Amygdala (tissue), 56 donors: ENCODE measurements at regions not wholly inside any gene's neighbourhood (a gene's known extent, or its start where the extent isn't known, plus 50 kb on each side); places are given as distances from the start of the nearest gene placed in this dataset.

Experiments
- DNase-seq, 56 donors: peaks; one replicate each; lab custom pipeline; 2025; lab: John Stamatoyannopoulos, UW

GRCh38 chr4:152039691-152040090, 278.9 kb upstream of the GATB start:
- no peak for DNase-seq

DNA sequence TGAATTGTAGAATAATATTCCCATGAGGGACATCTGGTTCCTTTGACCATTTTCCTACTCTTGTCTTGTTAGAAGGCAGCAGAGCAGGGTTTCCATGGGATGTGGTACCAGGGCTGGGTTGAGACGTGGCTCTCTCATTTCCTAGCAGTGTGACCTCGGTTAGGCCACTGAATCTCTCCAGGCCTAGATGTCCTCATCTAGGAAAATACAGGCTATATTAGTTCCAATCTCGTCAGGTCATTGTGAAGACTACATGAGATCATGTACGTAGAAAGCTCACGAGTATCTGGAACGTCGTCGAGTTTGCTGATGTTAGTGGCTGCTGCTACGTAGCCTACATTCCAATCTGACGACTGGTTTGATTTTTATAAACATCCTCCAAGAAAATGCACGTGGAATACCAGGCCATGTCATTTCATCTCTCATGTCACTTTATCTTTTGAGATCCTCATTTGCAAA, 278.2 kb upstream of the GATB start:
- no peak for DNase-seq

GRCh38 chr4:152038238-152038637, 277.4 kb upstream of the GATB start:
- DNase-seq: no peak

GRCh38 chr4:152037435-152037834, 276.6 kb upstream of the GATB start:
- DNase-seq: no peak

GRCh38 chr4:152033621-152034020, 272.8 kb upstream of the GATB start:
- no peak for DNase-seq

DNA sequence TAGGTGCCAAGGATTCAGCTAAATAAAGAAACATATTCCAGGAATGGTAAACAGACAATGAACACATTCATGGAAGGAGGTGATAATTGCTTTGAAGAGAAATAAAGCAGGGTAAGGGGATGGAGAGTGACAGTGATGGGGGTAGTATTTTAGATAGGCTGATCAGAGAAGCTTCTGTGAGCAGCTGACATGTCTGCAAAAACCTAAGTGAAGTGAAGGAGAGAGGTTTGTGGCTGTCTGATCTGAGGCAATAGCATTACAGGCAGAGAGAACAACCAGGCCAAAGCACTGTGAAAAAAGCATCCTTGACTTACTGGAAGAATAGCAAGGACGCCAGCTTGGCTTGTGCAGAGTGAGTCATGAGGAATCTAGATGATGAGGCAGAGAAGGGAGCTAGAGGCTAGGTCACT, 271.9 kb upstream of the GATB start:
- no peak for DNase-seq

- no peak for DNase-seq
Observed at GRCh38 chr4:152029631-152030030, 268.8 kb upstream of the GATB start.

DNA sequence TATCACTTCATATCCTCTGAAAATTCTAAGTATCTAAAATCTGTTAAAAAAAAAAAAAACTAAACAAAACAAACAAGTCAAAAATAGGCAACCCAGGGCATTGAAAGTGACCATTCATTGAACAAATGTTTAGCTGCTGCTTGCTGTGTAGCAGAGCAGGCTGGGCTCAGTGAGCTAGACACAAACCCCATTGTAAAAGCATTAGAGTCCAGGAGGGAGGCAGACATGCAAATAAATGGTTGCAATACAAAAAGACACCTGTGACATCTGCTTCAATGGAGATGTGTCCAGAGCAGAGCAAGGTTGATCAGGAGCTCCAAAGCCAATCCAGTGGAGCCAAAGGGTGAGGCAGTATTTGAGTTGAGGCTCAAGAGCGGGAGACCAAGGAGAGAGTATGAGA, 267.3 kb upstream of the GATB start:
- no peak for DNase-seq

- DNase-seq: peak in 2 of 56 donors; percentile 13 to 20
Observed at GRCh38 chr4:152024881-152025280, 264.1 kb upstream of the GATB start.

DNA sequence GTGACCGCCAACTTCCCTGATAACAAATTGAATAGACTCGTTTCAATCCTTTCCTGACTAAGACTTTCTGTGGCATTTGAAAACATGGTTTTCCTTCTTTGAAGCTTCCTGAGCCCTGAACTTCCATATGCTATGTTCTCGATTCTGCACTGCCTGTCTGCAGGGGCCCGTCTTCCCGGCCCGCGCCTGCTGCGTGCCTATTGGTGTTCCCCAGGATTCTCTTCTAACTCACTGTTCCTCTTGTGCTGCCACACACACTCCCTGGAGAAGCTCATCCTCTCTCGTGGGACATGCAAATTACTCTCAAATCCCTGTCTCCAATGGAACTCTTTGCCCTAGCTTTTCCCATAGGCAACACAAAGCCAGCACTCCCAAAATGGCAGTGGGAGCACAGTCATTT, 262.9 kb upstream of the GATB start:
- DNase-seq: peak in 3 of 56 donors; percentile 4 to 36 (median 25)

GRCh38 chr4:152022543-152022942, 261.7 kb upstream of the GATB start:
- DNase-seq: no peak

GRCh38 chr4:152021788-152022438, 261.1 kb upstream of the GATB start:
- peak; percentile 8 to 99 (median 90) for DNase-seq

- DNase-seq: no peak
Observed at GRCh38 chr4:152020073-152020472, 259.3 kb upstream of the GATB start.

DNA sequence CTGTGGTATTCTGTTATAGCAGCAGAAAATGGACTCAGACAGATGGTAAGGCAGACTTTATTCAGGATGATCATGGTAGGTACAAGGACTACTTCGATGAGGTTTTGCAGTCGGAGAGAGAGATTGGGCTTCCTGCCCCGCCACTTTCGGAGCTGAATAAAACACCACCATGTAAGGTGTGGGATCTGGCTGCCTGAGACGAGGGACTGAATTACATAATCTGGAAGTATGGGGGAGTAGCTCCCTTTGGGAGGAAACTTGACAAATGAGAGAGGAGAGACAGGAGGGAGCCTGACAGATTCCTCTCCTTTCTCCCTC, 255.5 kb upstream of the GATB start:
- peak in 13 of 56 donors; percentile 2 to 58 (median 35) for DNase-seq

- peak in 11 of 56 donors; percentile 6 to 55 (median 35) for DNase-seq
Observed at GRCh38 chr4:152015597-152016302, 254.9 kb upstream of the GATB start.

DNA sequence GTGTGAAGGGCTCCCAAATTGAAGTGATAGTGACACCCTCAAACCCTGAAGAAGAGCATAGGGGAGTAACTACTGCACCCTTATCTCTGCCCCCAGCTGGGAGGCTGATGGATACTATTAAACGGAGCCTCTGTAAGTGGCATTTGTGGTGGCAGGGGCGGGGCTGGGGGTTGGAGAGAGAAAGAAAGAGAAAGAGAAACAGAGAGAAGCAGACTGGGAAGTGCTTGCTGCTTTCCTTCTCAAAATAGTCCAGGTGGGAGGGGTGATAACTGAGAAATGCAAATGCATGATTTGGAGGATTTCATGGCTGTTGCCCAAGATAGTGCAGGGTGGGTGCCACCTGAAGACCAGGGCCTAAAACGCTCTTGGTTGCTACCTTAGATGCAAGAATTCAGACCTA, 253.5 kb upstream of the GATB start:
- no peak for DNase-seq

- no peak for DNase-seq
Observed at GRCh38 chr4:152011469-152011868, 250.7 kb upstream of the GATB start.

GRCh38 chr4:152010710-152011079, 249.9 kb upstream of the GATB start:
- DNase-seq: no peak

GRCh38 chr4:152009983-152010709, 249.3 kb upstream of the GATB start:
- no peak for DNase-seq

GRCh38 chr4:152009031-152009670, 248.3 kb upstream of the GATB start:
- no peak for DNase-seq

DNA sequence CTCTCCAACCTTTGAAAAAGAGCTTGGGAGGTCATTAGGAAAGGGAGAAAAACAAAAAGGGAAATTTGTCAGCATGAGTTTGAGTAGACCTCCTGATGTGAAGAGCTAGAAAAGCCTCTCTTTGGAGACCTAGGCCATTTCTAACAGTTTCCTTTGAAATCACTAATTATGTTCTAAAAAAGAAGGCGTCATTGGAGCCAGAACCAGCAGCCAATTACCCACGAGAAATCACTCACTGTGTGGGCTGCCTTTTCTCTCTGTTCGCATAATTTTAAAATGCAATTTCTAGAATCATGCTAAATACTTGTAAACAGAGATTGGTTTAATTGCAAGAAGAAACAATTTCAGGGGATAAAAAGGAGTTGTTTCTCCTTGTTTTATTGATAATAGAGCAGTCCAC, 246.3 kb upstream of the GATB start:
- DNase-seq: peak in 4 of 56 donors; percentile 5 to 39 (median 24)
